ENCODE measurements at regions not wholly inside any gene's neighbourhood (a gene's known extent, or its start where the extent isn't known, plus 50 kb on each side); places are given as distances from the start of the nearest gene placed in this dataset.
A peak's percentile ranks its signal among the peaks of the same experiment; 100 is the strongest.

GRCh38 chr19:46925548-46925950, 64.8 kb downstream of the ARHGAP35 start:
- no peak for DNase-seq
- H3K27ac ChIP-seq (replicated peaks), result peak overlapping the region; percentile 73
- H3K4me3 ChIP-seq, result peak overlapping the region; percentile 2
- H3K9me3 ChIP-seq (replicated peaks), result no peaks in the 10 kb centered on the region
- intact Hi-C loops (cut with micrococcal nuclease), result loop anchor here (10.0 kb wide), 1 partner anchor 61 kb away; the partner anchor contains the start of gene ARHGAP35
- no peak for TF ChIP-seq CTCF (IDR thresholded peaks at IDR 0.05; ENCODE audit: borderline replicate concordance)
- peaks cover 20% of the 10 kb centered on the region for H3K36me3 ChIP-seq
- H3K27me3 ChIP-seq (ENCODE audit: low read depth), result no peaks in the 10 kb centered on the region
- peaks cover 71% of the 10 kb centered on the region for H3K4me1 ChIP-seq

GRCh38 chr19:46926170-46927071, 65.6 kb downstream of the ARHGAP35 start:
- peaks cover 80% of the 10 kb centered on the region for H3K4me1 ChIP-seq
- no peaks in the 10 kb centered on the region for H3K27me3 ChIP-seq (ENCODE audit: low read depth)
- H3K36me3 ChIP-seq, result peaks cover 12% of the 10 kb centered on the region
- H3K9me3 ChIP-seq (replicated peaks), result no peaks in the 10 kb centered on the region
- TF ChIP-seq CTCF (IDR thresholded peaks at IDR 0.05; ENCODE audit: borderline replicate concordance), result no peak
- intact Hi-C loops (cut with micrococcal nuclease), result loop anchor here (10.0 kb wide), 1 partner anchor 62 kb away; the partner anchor contains the start of gene ARHGAP35
- peak overlapping the region; percentile 73 for H3K27ac ChIP-seq (replicated peaks)
- no peak overlapping the region for H3K4me3 ChIP-seq
- DNase-seq, result no peak

- TF ChIP-seq CTCF (IDR thresholded peaks at IDR 0.05; ENCODE audit: borderline replicate concordance), result no peak
- DNase-seq, result no peak
- H3K27ac ChIP-seq (replicated peaks), result peak overlapping the region; percentile 73
- H3K4me3 ChIP-seq, result no peak overlapping the region
- H3K27me3 ChIP-seq (ENCODE audit: low read depth), result no peaks in the 10 kb centered on the region
- H3K36me3 ChIP-seq, result peaks cover 5% of the 10 kb centered on the region
- peaks cover 87% of the 10 kb centered on the region for H3K4me1 ChIP-seq
- no peaks in the 10 kb centered on the region for H3K9me3 ChIP-seq (replicated peaks)
- intact Hi-C loops (cut with micrococcal nuclease), result loop anchor here (10.0 kb wide), 1 partner anchor 62 kb away; the partner anchor contains the start of gene ARHGAP35
These were observed 66.3 kb downstream of the ARHGAP35 start for GRCh38 chr19:46927106-46927505.

GRCh38 chr19:46927893-46928292, 67.1 kb downstream of the ARHGAP35 start:
- no peak for TF ChIP-seq CTCF (IDR thresholded peaks at IDR 0.05; ENCODE audit: borderline replicate concordance)
- no peak for DNase-seq
- Histone ChIP-seq H3K27me3 (ENCODE audit: low read depth) (no peaks in the 10 kb centered on the region), H3K4me3 (no peak overlapping the region), H3K4me1 (peaks cover 95% of the 10 kb centered on the region), H3K27ac (replicated peaks) (peak overlapping the region; percentile 73), H3K36me3 (no peaks in the 10 kb centered on the region), H3K9me3 (replicated peaks) (no peaks in the 10 kb centered on the region)
- intact Hi-C loops (cut with micrococcal nuclease), result loop anchor here (10.0 kb wide), 1 partner anchor 63 kb away; the partner anchor contains the start of gene ARHGAP35

GRCh38 chr19:46928951-46929350, 68.2 kb downstream of the ARHGAP35 start:
- no peak overlapping the region for H3K4me3 ChIP-seq
- no peak for TF ChIP-seq CTCF (IDR thresholded peaks at IDR 0.05; ENCODE audit: borderline replicate concordance)
- no peak for DNase-seq
- no peaks in the 10 kb centered on the region for H3K9me3 ChIP-seq (replicated peaks)
- no peaks in the 10 kb centered on the region for H3K36me3 ChIP-seq
- H3K4me1 ChIP-seq, result peaks cover 100% of the 10 kb centered on the region
- no peak overlapping the region for H3K27ac ChIP-seq (replicated peaks)
- H3K27me3 ChIP-seq (ENCODE audit: low read depth), result no peaks in the 10 kb centered on the region
- intact Hi-C loops (cut with micrococcal nuclease), result loop anchor here (10.0 kb wide), 1 partner anchor 64 kb away; the partner anchor contains the start of gene ARHGAP35
